GM19023 (cell line): ENCODE measurements at regions not wholly inside any gene's neighbourhood (a gene's known extent, or its start where the extent isn't known, plus 50 kb on each side); places are given as distances from the start of the nearest gene placed in this dataset.

Source experiments
- ATAC-seq: cut with Tn5 transposase; IDR thresholded peaks from one replicate; pipeline ENCODE4 v1.9.1; 2021; ENCODE audit warnings: mild to moderate bottlenecking, moderate library complexity; ENCODE audit not compliant: unreplicated experiment

- no peak for ATAC-seq
Measured at GRCh38 chr5:4212981-4213819, 617.6 kb downstream of the IRX1 start.

- no peak for ATAC-seq
Measured at GRCh38 chr5:4215143-4215542, 619.5 kb downstream of the IRX1 start.

- ATAC-seq, result no peak
Measured at GRCh38 chr5:4216142-4216541, 620.5 kb downstream of the IRX1 start.

- ATAC-seq, result no peak
Measured at GRCh38 chr5:4220016-4220415, 624.4 kb downstream of the IRX1 start.

GRCh38 chr5:4221048-4221447 lies 625.4 kb downstream of the IRX1 start:
- no peak for ATAC-seq

GRCh38 chr5:4222147-4222546 lies 626.5 kb downstream of the IRX1 start:
- ATAC-seq, result no peak

- ATAC-seq, result no peak
Measured at GRCh38 chr5:4222821-4223220, 627.2 kb downstream of the IRX1 start.

GRCh38 chr5:4225741-4226140 lies 630.1 kb downstream of the IRX1 start:
- ATAC-seq, result no peak

GRCh38 chr5:4226565-4226964 lies 630.9 kb downstream of the IRX1 start:
- no peak for ATAC-seq

- no peak for ATAC-seq
Measured at GRCh38 chr5:4228708-4229107, 633.1 kb downstream of the IRX1 start.

- ATAC-seq, result no peak
Measured at GRCh38 chr5:4229414-4230292, 634.0 kb downstream of the IRX1 start.

GRCh38 chr5:4230471-4230785 lies 634.8 kb downstream of the IRX1 start:
- ATAC-seq, result no peak

GRCh38 chr5:4230786-4231641 lies 635.4 kb downstream of the IRX1 start:
- no peak for ATAC-seq

GRCh38 chr5:4232084-4232483 lies 636.5 kb downstream of the IRX1 start:
- no peak for ATAC-seq

GRCh38 chr5:4233671-4234070 lies 638.0 kb downstream of the IRX1 start:
- ATAC-seq, result no peak

- no peak for ATAC-seq
Measured at GRCh38 chr5:4243479-4244264, 648.0 kb downstream of the IRX1 start.

GRCh38 chr5:4244306-4244705 lies 648.7 kb downstream of the IRX1 start:
- no peak for ATAC-seq

GRCh38 chr5:4245076-4245475 lies 649.4 kb downstream of the IRX1 start:
- no peak for ATAC-seq

GRCh38 chr5:4245511-4245910 lies 649.9 kb downstream of the IRX1 start:
- no peak for ATAC-seq

GRCh38 chr5:4246447-4246846 lies 650.8 kb downstream of the IRX1 start:
- ATAC-seq, result no peak
